A673 (cell line): ENCODE measurements at regions not wholly inside any gene's neighbourhood (a gene's known extent, or its start where the extent isn't known, plus 50 kb on each side); places are given as distances from the start of the nearest gene placed in this dataset.

Experiments
- CTCF ChIP-seq: fragments of 300-800, 200-600 bp; sonication (generic); conservative IDR thresholded peaks from 2 replicates; pipeline ENCODE4 v1.5.1; 2017; ENCODE audit warnings: low read depth, mild to moderate bottlenecking, antibody characterized with exemption, low read length, moderate library complexity, mixed read lengths
- EZH2 ChIP-seq: fragments of 200-600 bp; sonication (generic); IDR thresholded peaks from 2 replicates; pipeline ENCODE4 v1.6.1; 2017; ENCODE audit warnings: borderline replicate concordance, low read depth, mild to moderate bottlenecking, mixed read lengths, antibody characterized with exemption, low read length; ENCODE audit not compliant: poor library complexity, severe bottlenecking

- TF ChIP-seq CTCF (no peak), EZH2 (no peak)
These were observed 78.4 kb upstream of the RAP1B start for GRCh38 chr12:68532204-68532886.
